Fibroblast of mammary gland (primary cell): ENCODE measurements at regions not wholly inside any gene's neighbourhood (a gene's known extent, or its start where the extent isn't known, plus 50 kb on each side); places are given as distances from the start of the nearest gene placed in this dataset.
"Not testable (repeated sequence)": the region's sequence is repeated elsewhere in the genome, so short reads cannot be mapped to it uniquely, and the experiment has no call there.

Source experiments
- DNase-seq: peaks from one replicate; pipeline ENCODE4 v3.0.0-alpha.2; 2010; ENCODE audit warnings: low read depth
- H3K4me3 ChIP-seq: 2 replicates; pipeline ENCODE4 v1.5.1; 2011; ENCODE audit warnings: low read depth, mild to moderate bottlenecking, low read length, moderate library complexity; ENCODE audit not compliant: control insufficient read depth
- CTCF ChIP-seq: conservative IDR thresholded peaks from 2 replicates; pipeline ENCODE4 v1.5.1; 2011; ENCODE audit warnings: low read depth, low read length, inconsistent platforms; ENCODE audit not compliant: control insufficient read depth, insufficient read depth

- DNase-seq: no peak
- H3K4me3 ChIP-seq: no peak overlapping the region
- no peak for TF ChIP-seq CTCF
Observed at GRCh38 chr5:58165152-58165551, 294.7 kb downstream of the PLK2 start.

- DNase-seq, H3K4me3 ChIP-seq: not testable (repeated sequence)
Observed at GRCh38 chr5:58161889-58162288, 298.0 kb downstream of the PLK2 start.

GRCh38 chr5:58156973-58157701 is 302.7 kb downstream of the PLK2 start:
- no peak for TF ChIP-seq CTCF
- peak; percentile 54 for DNase-seq
- H3K4me3 ChIP-seq: no peak overlapping the region

- TF ChIP-seq CTCF: no peak
- H3K4me3 ChIP-seq: no peak overlapping the region
- DNase-seq: peak; percentile 74
Observed at GRCh38 chr5:58156361-58156760, 303.5 kb downstream of the PLK2 start.

- DNase-seq: no peak
- no peak overlapping the region for H3K4me3 ChIP-seq
- TF ChIP-seq CTCF: no peak
Observed at GRCh38 chr5:58153255-58153654, 306.6 kb downstream of the PLK2 start.

- no peak for DNase-seq
- TF ChIP-seq CTCF: no peak
- H3K4me3 ChIP-seq: no peak overlapping the region
Observed at GRCh38 chr5:58151414-58151813, 308.5 kb downstream of the PLK2 start.

- no peak for DNase-seq
- no peak overlapping the region for H3K4me3 ChIP-seq
- no peak for TF ChIP-seq CTCF
Observed at GRCh38 chr5:58150926-58151325, 309.0 kb downstream of the PLK2 start.
